K562 (cell line): ENCODE measurements at regions not wholly inside any gene's neighbourhood (a gene's known extent, or its start where the extent isn't known, plus 50 kb on each side); places are given as distances from the start of the nearest gene placed in this dataset.

Source experiments
- ATAC-seq: fragments of 200-7000 bp; cut with Tn5 transposase; 3 replicates; pipeline ENCODE4 v1.9.1; 2020; ENCODE audit warnings: moderate library complexity
- BruUV-seq: library from RNA; stranded (reverse); fragments of 400-500 nt; replicated peaks from 2 replicates; lab custom pipeline; 2021; lab: Mats Ljungman, UMichigan
- CTCF ChIA-PET: fragments of 300-600 bp; formaldehyde crosslinking; extraction: SDS; loops from one replicate; lab custom pipeline; 2021; ENCODE audit warnings: low intra/inter-chr PET ratio; lab: Yijun Ruan, JAX
- POLR2A ChIA-PET: fragments of 300-600, 350-650 bp; sonication (Branson Sonifier 250); formaldehyde crosslinking; extraction: SDS; loops from one replicate; lab custom pipeline; 2021; ENCODE audit warnings: antibody characterized with exemption, inconsistent platforms; lab: Yijun Ruan, JAX
- DNase-seq, 4 experiments: peaks; one replicate each; pipeline versions ENCODE4 v3.0.0 to v3.0.0-alpha.2; 2011 to 2018; ENCODE audit warnings: low spot score in 3 of 4, mixed read lengths in 3 of 4; ENCODE audit errors: extremely low read depth in 1 of 4
- FAIRE-seq: peaks from 2 replicates; lab custom pipeline; 2011; peaks lifted over from hg19 to GRCh38; lab: Jason Lieb, UNC
- H2AFZ ChIP-seq: 2 replicates; pipeline ENCODE4 v1.6.0; 2011; ENCODE audit warnings: low read depth, low read length, control low read depth, inconsistent platforms
- H3K27ac ChIP-seq: fragments of 200-600 bp; 3 replicates; pipeline ENCODE4 v1.8.0; 2011; ENCODE audit warnings: low read depth, mild to moderate bottlenecking, control low read depth, inconsistent platforms, low read length, moderate library complexity, mixed read lengths; ENCODE audit errors: extremely low read depth
- H3K27me3 ChIP-seq, 2 experiments: fragments of 300-600 bp in 1 of 2; 2 replicates in 1 of 2; 3 replicates in 1 of 2; pipeline versions ENCODE4 v1.6.0 to v1.8.0; 2011; ENCODE audit warnings: inconsistent platforms in 2 of 2, low read length in 2 of 2, mild to moderate bottlenecking in 1 of 2, mixed read lengths in 1 of 2, moderate library complexity in 1 of 2; ENCODE audit not compliant: control insufficient read depth in 2 of 2, insufficient read depth in 2 of 2
- H3K36me3 ChIP-seq: fragments of 300-600 bp; 3 replicates; pipeline ENCODE4 v1.8.0; 2011; ENCODE audit warnings: mild to moderate bottlenecking, low read length, inconsistent platforms; ENCODE audit not compliant: control insufficient read depth, insufficient read depth
- H3K4me1 ChIP-seq, 2 experiments: fragments of 200-600 bp in 1 of 2; replicated peaks in 1 of 2; 2 replicates in 1 of 2; 3 replicates in 1 of 2; pipeline versions ENCODE4 v1.5.1 to v1.8.0; 2011; ENCODE audit warnings: inconsistent platforms in 2 of 2, low read length in 2 of 2, mild to moderate bottlenecking in 1 of 2, mixed read lengths in 1 of 2, moderate library complexity in 1 of 2; ENCODE audit not compliant: control insufficient read depth in 2 of 2, insufficient read depth in 2 of 2
- H3K4me2 ChIP-seq: 2 replicates; pipeline ENCODE4 v1.6.1; 2011; ENCODE audit warnings: low read length, control low read depth, inconsistent platforms, mixed read lengths; ENCODE audit not compliant: insufficient read depth
- H3K4me3 ChIP-seq: fragments of 200-600 bp; sonication (generic), shearing (Covaris generic); 2 replicates; pipeline ENCODE4 v1.5.1; 2016; ENCODE audit warnings: control low read depth, inconsistent platforms
- H3K79me2 ChIP-seq: fragments of 200-600 bp; 3 replicates; pipeline ENCODE4 v1.8.0; 2011; ENCODE audit warnings: low read length, inconsistent platforms; ENCODE audit not compliant: control insufficient read depth, insufficient read depth
- H3K9ac ChIP-seq, 2 experiments: 2 replicates each; pipeline versions ENCODE4 v1.6.0 to v1.6.1; 2011; ENCODE audit warnings: low read depth in 2 of 2, low read length in 2 of 2, control low read depth in 1 of 2, inconsistent platforms in 1 of 2, mild to moderate bottlenecking in 1 of 2, mixed read lengths in 1 of 2; ENCODE audit not compliant: insufficient read depth in 1 of 2
- H3K9me1 ChIP-seq: one replicate; pipeline ENCODE4 v1.6.0; 2011; ENCODE audit warnings: inconsistent platforms, mild to moderate bottlenecking, low read length, moderate library complexity; ENCODE audit not compliant: control insufficient read depth, insufficient read depth
- H3K9me3 ChIP-seq: replicated peaks from 2 replicates; pipeline ENCODE4 v1.5.1; 2011; ENCODE audit warnings: low read depth, low read length, inconsistent platforms; ENCODE audit not compliant: control insufficient read depth, insufficient read depth
- H4K20me1 ChIP-seq: replicated peaks from 2 replicates; pipeline ENCODE4 v1.6.1; 2011; ENCODE audit warnings: low read length, inconsistent platforms, mixed read lengths; ENCODE audit not compliant: control insufficient read depth, insufficient read depth
- ATF1 ChIP-seq, 2 experiments: fragments of 450-650 bp in 1 of 2; IDR thresholded peaks; 2 replicates each; pipeline ENCODE4 v1.6.1; 2016; ENCODE audit warnings: missing compliant biosample characterization in 1 of 2, missing genetic modification characterization in 1 of 2
- C11orf30 ChIP-seq: fragments of 450-650 bp; IDR thresholded peaks from 2 replicates; pipeline ENCODE4 v1.6.1; 2016; ENCODE audit warnings: low read depth, mild to moderate bottlenecking
- CEBPG ChIP-seq, 3 experiments: fragments of 200-800 bp in 1 of 3; sonication (Bioruptor generic) in 1 of 3; sonication (generic) in 1 of 3; formaldehyde crosslinking in 1 of 3; IDR thresholded peaks in 2 of 3; conservative IDR thresholded peaks in 1 of 3; 2 replicates each; pipeline versions ENCODE4 v1.6.1 to v1.8.0; 2016 to 2022; ENCODE audit warnings: missing compliant biosample characterization in 2 of 3, missing genetic modification characterization in 2 of 3, mild to moderate bottlenecking in 1 of 3, missing genetic modification reagents in 1 of 3
- FOXJ2 ChIP-seq: fragments of 200-800 bp; sonication (Bioruptor generic); IDR thresholded peaks from 2 replicates; pipeline ENCODE4 v1.6.1; 2016; ENCODE audit warnings: missing genetic modification characterization, missing compliant biosample characterization
- GATAD2B ChIP-seq: fragments of 450-650 bp; IDR thresholded peaks from 2 replicates; pipeline ENCODE4 v1.6.1; 2017; ENCODE audit warnings: mild to moderate bottlenecking, borderline replicate concordance
- GTF2E2 ChIP-seq: fragments of 200-800 bp; sonication (Bioruptor generic); IDR thresholded peaks from 2 replicates; pipeline ENCODE4 v1.6.1; 2016; ENCODE audit warnings: missing genetic modification characterization, missing compliant biosample characterization
- GTF3C2 ChIP-seq: IDR thresholded peaks from 3 replicates; pipeline ENCODE4 v1.6.1; 2011; ENCODE audit warnings: borderline replicate concordance, mild to moderate bottlenecking, moderate library complexity; ENCODE audit not compliant: insufficient read length; ENCODE audit errors: extremely low read depth
- IRF1 ChIP-seq: sonication (generic); formaldehyde crosslinking; IDR thresholded peaks from 2 replicates; pipeline ENCODE4 v1.8.0; 2022; ENCODE audit warnings: missing genetic modification reagents, mild to moderate bottlenecking, borderline replicate concordance
- JUNB ChIP-seq: fragments of 450-650 bp; formaldehyde crosslinking; conservative IDR thresholded peaks from 2 replicates; pipeline ENCODE4 v1.4.0; 2020; ENCODE audit warnings: mild to moderate bottlenecking
- NFATC3 ChIP-seq: fragments of 450-650 bp; IDR thresholded peaks from 2 replicates; pipeline ENCODE4 v1.6.1; 2017; ENCODE audit warnings: mild to moderate bottlenecking
- NR2C2 ChIP-seq, 2 experiments: fragments of 200-800 bp in 1 of 2; sonication (Bioruptor generic) in 1 of 2; sonication (generic) in 1 of 2; formaldehyde crosslinking in 1 of 2; IDR thresholded peaks; 2 replicates each; pipeline versions ENCODE4 v1.6.1 to v1.8.0; 2016 to 2022; ENCODE audit warnings: mild to moderate bottlenecking in 1 of 2, missing compliant biosample characterization in 1 of 2, missing genetic modification characterization in 1 of 2, missing genetic modification reagents in 1 of 2
- RAD51 ChIP-seq: fragments of 450-650 bp; IDR thresholded peaks from 2 replicates; pipeline ENCODE4 v1.7.1; 2016; ENCODE audit warnings: low read depth, mild to moderate bottlenecking, borderline replicate concordance
- SMARCA4 ChIP-seq: fragments of 450-650 bp; IDR thresholded peaks from 2 replicates; pipeline ENCODE4 v1.6.1; 2016
- TFE3 ChIP-seq: fragments of 450-650 bp; formaldehyde crosslinking; IDR thresholded peaks from 2 replicates; pipeline ENCODE4 v1.4.0; 2020; ENCODE audit warnings: mild to moderate bottlenecking, mixed read lengths
- ZKSCAN1 ChIP-seq: fragments of 150-350 bp; IDR thresholded peaks from 2 replicates; pipeline ENCODE4 v1.6.1; 2016; ENCODE audit warnings: low read depth, low read length
- ZNF280A ChIP-seq: fragments of 450-650 bp; IDR thresholded peaks from 2 replicates; pipeline ENCODE4 v1.6.1; 2018; ENCODE audit warnings: mild to moderate bottlenecking, low read depth; ENCODE audit not compliant: partially characterized antibody
- WGBS: fragments of 100-300 bp; shearing (Covaris generic); methylation state at CpG from one replicate; pipeline ENCODE4 v1.1.6; 2016; ENCODE audit warnings: low coverage, mixed read lengths; ENCODE audit not compliant: insufficient coverage; ENCODE audit errors: missing lambda C conversion rate; 5-methylcytosine and 5-hydroxymethylcytosine counted together
- in situ Hi-C: fragments of 300-500 bp; cut with MboI; formaldehyde crosslinking; loops from 4 replicates; pipeline ENCODE4 v1.15.0; 2018; ENCODE audit warnings: inconsistent platforms, mixed read lengths
- intact Hi-C: fragments of 100-400 bp; cut with micrococcal nuclease; formaldehyde crosslinking; loops from 2 replicates; pipeline ENCODE4 v1.14.2; 2022

- FAIRE-seq, result no peak
- CTCF ChIA-PET, result no interaction called here
- TF ChIP-seq TFE3 (no peak), ZNF280A (no peak), CEBPG (CRISPR knock-in tag; IDR thresholded peaks at IDR 0.05) (no peak), CEBPG (tag; conservative IDR thresholded peaks at IDR 0.05 in 1 of 2, IDR thresholded peaks at IDR 0.05 in 1 of 2) (no peak), NFATC3 (no peak), GATAD2B (no peak), GTF3C2 (no peak), FOXJ2 (tag) (no peak), ZKSCAN1 (no peak), JUNB (CRISPR knock-in tag) (no peak), C11orf30 (no peak), IRF1 (CRISPR knock-in tag) (no peak), ATF1 (CRISPR knock-in tag; IDR thresholded peaks at IDR 0.05) (no peak), ATF1 (tag; IDR thresholded peaks at IDR 0.05) (no peak), GTF2E2 (tag) (no peak), RAD51 (no peak), SMARCA4 (no peak), NR2C2 (CRISPR knock-in tag; IDR thresholded peaks at IDR 0.05) (no peak), NR2C2 (tag; IDR thresholded peaks at IDR 0.05) (no peak)
These were observed 462.7 kb downstream of the EBF1 start for GRCh38 chr5:158637039-158637438.

More at GRCh38 chr5:158637039-158637438, 462.7 kb downstream of the EBF1 start:
- no peak overlapping the region for H3K9ac ChIP-seq
- POLR2A ChIA-PET, result no interaction called here
- H3K27ac ChIP-seq, result no peak overlapping the region
- no peak overlapping the region for H3K4me2 ChIP-seq
- no peaks in the 10 kb centered on the region for H3K9me3 ChIP-seq
- in situ Hi-C loops (no loop called here), intact Hi-C loops (no loop called here)
- no peaks in the 10 kb centered on the region for H4K20me1 ChIP-seq
- H3K79me2 ChIP-seq, result no peaks in the 10 kb centered on the region
- H3K4me3 ChIP-seq, result no peak overlapping the region
- H3K36me3 ChIP-seq, result no peaks in the 10 kb centered on the region
- WGBS, result 0% methylated on average over 1 of the region's 1 CpG
- no peaks in the 10 kb centered on the region for H3K4me1 ChIP-seq
- no peak for DNase-seq
- H3K9me1 ChIP-seq, result no peaks in the 10 kb centered on the region
- H2AFZ ChIP-seq, result no peak overlapping the region
- H3K27me3 ChIP-seq, result no peaks in the 10 kb centered on the region
- no peak for ATAC-seq
- BruUV-seq, result no TSS peak
